ENCODE measurements at regions not wholly inside any gene's neighbourhood (a gene's known extent, or its start where the extent isn't known, plus 50 kb on each side); places are given as distances from the start of the nearest gene placed in this dataset.

- DNase-seq (ENCODE audit: low read depth in 4 of 4, low spot score in 2 of 4): no peak
Observed at GRCh38 chr10:106520698-106521097, 643.8 kb downstream of the SORCS1 start.

DNA sequence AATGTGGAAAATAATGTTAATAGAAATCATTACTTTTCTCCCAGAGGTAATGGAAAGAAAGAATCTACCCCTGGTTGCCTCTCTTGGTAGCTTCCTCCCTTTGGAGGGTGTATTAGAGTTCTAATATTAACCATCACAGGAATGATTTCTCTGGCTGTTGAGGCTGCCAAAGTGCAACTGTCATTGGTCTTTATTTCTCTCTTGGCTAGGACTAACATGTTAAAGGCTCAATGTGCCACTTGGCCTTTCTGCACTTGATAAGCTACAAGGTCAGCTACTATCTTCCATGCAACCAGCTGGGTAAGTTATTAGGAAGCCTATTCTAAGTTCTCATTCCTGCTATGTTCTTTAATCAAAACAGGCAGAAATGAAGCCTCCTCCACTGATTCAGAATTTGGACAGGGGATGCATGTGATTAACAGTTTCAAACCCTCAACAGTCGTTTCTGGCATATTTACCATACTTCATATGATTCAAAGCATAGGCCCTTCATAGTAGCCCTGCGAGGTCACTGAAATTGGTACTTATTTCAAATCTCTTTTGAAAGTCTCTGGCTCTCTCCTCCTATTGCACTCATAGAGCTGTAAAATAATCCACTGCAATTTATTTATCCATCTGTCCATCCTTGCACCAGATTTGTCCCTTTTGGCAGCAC lies 645.0 kb downstream of the SORCS1 start:
- DNase-seq (ENCODE audit: low read depth in 4 of 4, low spot score in 2 of 4): no peak

GRCh38 chr10:106515206-106515790 lies 649.2 kb downstream of the SORCS1 start:
- peak in 1 of 4 donors; percentile 10 for DNase-seq (ENCODE audit: low read depth in 4 of 4, low spot score in 2 of 4)

DNA sequence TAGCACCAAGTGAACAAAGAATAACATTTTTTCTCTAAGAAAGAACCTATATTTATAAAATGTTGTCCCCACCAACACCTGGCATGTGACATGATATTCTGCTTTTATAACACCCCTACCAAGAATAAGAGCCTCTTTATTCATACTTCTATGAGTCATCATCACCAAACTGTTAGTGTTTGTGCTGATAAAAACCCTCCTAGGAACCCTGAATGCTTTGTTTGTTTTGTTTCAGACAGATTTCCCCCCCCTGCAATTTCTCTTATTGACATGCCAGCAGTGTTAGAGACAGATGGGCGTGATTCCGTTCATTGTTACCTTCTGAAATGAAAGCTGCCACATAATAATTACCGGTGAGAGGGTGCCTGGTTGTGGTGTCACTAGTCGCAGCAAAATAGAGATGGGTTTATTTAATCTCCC lies 651.1 kb downstream of the SORCS1 start:
- DNase-seq (ENCODE audit: low read depth in 4 of 4, low spot score in 2 of 4): no peak

- DNase-seq (ENCODE audit: low read depth in 4 of 4, low spot score in 2 of 4): no peak
Observed at GRCh38 chr10:106511917-106512316, 652.6 kb downstream of the SORCS1 start.

- no peak for DNase-seq (ENCODE audit: low read depth in 4 of 4, low spot score in 2 of 4)
Observed at GRCh38 chr10:106508950-106509349, 655.6 kb downstream of the SORCS1 start.

DNA sequence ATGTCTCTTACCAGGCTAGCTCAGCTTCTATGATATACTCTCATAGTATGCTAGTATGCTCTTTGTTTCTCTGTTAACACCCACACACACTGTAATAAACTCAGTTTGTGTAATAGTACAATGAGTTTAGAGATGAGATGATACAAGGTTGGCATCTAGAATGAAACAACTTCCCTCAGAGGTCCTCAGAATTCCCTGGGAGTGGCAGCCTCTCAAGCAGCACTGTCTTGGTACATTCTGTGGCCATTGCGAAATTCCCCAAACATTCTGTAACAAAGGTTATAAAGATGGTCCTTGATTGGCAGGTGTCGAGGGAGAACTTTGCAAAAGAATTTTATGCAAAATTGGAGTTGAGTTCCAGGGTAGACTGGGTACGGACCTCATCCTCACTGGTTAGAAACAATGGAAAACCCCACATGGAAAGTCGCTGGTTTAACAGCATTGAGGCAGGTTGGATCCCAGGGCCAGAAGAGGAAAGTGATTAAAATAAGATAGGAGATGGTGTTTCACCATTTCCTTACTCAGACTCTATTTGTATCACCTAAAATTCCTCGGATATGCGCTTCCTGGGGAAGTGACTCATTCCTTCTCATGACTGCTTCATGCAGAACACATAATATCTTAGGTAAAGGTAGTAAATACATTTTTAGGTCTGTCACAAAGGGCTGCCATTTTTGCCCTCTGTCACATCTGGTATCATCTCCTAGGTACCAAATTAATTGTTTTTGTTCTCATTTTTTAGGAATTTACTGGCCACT lies 657.8 kb downstream of the SORCS1 start:
- no peak for DNase-seq (ENCODE audit: low read depth in 4 of 4, low spot score in 2 of 4)

GRCh38 chr10:106504536-106504935 lies 660.0 kb downstream of the SORCS1 start:
- DNase-seq (ENCODE audit: low read depth in 4 of 4, low spot score in 2 of 4): no peak

- DNase-seq (ENCODE audit: low read depth in 4 of 4, low spot score in 2 of 4): no peak
Observed at GRCh38 chr10:106502641-106503040, 661.9 kb downstream of the SORCS1 start.

GRCh38 chr10:106500925-106501525 lies 663.5 kb downstream of the SORCS1 start:
- no peak for DNase-seq (ENCODE audit: low read depth in 4 of 4, low spot score in 2 of 4)

DNA sequence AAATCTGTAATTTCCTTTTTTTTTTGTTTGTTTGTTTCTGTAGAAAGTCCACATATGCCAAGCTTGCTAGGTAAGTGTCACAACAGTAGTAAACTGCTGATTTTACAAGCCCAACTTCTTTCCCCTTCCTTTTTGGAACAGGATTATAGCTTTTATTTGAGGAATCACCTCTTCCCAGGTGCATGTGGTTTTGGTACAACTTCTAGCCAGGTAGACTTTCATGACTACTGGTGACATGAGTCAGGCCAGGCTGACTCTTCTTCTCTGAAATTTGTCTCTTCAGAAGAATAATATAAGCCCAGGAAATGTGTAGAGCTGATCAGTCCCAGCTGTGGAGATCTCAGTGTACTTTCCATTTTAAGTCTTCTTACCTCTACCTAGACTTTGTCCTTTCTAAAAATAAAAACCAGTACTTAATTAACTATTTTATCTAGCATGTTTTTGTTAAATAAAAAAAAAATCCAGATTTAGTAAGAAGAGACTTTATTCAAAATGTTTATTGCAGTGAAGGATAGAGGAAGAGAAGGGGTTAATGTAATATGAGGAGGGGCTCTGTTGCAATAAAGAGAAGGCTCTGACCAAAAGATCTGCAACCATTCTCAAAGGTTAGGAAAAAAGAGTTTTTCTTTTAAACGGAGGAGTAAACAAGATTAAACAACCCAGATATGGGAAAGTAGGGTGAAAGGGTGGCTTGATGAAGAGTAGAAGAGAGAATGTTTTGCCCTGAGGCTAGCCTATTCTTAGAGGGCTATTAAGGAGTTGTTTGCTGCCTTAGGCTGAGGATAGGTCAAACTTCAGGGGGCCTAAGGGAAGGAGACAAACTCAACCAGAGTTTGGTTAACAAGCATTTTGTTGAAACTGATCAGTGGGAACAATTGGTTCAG lies 664.2 kb downstream of the SORCS1 start:
- no peak for DNase-seq (ENCODE audit: low read depth in 4 of 4, low spot score in 2 of 4)

- no peak for DNase-seq (ENCODE audit: low read depth in 4 of 4, low spot score in 2 of 4)
Observed at GRCh38 chr10:106499448-106499847, 665.1 kb downstream of the SORCS1 start.

GRCh38 chr10:106498675-106499074 lies 665.8 kb downstream of the SORCS1 start:
- no peak for DNase-seq (ENCODE audit: low read depth in 4 of 4, low spot score in 2 of 4)

DNA sequence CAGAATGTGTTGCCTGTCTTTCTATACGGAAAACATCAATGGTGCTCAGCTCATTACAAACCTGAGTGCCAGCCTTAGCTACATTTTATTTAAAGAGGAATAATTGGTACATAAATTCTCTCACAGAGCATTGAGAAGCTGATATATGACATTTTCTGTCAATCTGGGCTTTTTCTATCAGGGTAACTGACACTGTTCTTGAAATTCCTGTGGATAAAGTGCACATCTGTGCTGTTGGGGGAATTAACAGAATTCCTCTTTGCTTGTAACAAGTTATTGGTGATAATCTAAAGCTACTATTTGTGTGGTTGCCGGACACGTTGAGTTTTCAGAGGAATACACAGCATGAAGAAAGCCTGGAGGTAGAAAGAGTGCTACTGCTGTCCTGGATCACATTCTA lies 668.6 kb downstream of the SORCS1 start:
- no peak for DNase-seq (ENCODE audit: low read depth in 4 of 4, low spot score in 2 of 4)

- DNase-seq (ENCODE audit: low read depth in 4 of 4, low spot score in 2 of 4): no peak
Observed at GRCh38 chr10:106493751-106494150, 670.8 kb downstream of the SORCS1 start.

DNA sequence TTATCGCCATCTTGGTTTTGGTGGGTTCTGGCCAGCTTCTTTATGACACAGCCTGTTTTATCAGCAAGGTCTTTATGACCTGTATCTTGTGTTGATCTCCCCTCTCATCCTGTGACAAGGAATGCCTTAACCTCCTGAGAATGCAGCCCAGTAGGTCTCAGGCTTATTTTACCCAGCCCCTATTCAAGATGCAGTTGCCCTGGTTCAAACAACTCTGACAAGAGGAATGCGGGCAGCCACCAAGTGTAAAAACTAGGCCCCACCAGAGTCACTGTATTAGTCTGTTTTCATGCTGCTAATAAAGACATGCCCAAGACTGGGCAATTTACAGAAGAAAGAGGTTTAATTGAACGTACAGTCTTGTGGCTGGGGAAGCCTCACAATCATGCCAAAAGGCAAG lies 671.3 kb downstream of the SORCS1 start:
- no peak for DNase-seq (ENCODE audit: low read depth in 4 of 4, low spot score in 2 of 4)

- DNase-seq (ENCODE audit: low read depth in 4 of 4, low spot score in 2 of 4): no peak
Observed at GRCh38 chr10:106487726-106488125, 676.8 kb downstream of the SORCS1 start.

GRCh38 chr10:106481598-106482275 lies 682.8 kb downstream of the SORCS1 start:
- no peak for DNase-seq (ENCODE audit: low read depth in 4 of 4, low spot score in 2 of 4)

DNA sequence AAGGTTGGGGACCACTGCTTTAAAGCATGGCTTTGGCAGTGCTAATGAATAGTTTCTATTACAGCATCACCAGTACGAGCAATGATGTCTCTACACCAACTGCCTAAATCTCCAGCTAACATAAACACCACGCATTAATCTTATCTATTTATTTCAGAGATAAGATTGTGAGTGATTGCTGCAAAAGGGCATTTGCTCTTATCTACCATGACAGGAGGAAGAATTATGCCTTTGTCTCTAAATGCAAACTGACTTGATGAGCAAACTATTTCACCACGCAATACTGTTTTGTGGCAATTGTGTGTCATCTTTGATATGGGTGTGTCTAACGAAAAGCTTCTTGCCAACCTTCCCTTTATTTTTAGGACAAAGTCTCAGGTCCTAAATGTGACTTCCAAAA lies 684.9 kb downstream of the SORCS1 start:
- no peak for DNase-seq (ENCODE audit: low read depth in 4 of 4, low spot score in 2 of 4)

- no peak for DNase-seq (ENCODE audit: low read depth in 4 of 4, low spot score in 2 of 4)
Observed at GRCh38 chr10:106474876-106475275, 689.6 kb downstream of the SORCS1 start.
